ENCODE measurements at regions not wholly inside any gene's neighbourhood (a gene's known extent, or its start where the extent isn't known, plus 50 kb on each side); places are given as distances from the start of the nearest gene placed in this dataset.
"Not testable (repeated sequence)": the region's sequence is repeated elsewhere in the genome, so short reads cannot be mapped to it uniquely, and the experiment has no call there.

GRCh38 chr4:187685247-187685646 lies 310.3 kb upstream of the ZFP42 start:
- Mint-ChIP-seq H3K4me3 (no peak overlapping the region), H3K4me1 (no peaks in the 10 kb centered on the region), H3K36me3 (no peaks in the 10 kb centered on the region), H3K27me3 (no peaks in the 10 kb centered on the region), H3K9me3 (peaks cover 2% of the 10 kb centered on the region), H3K27ac (no peak overlapping the region)
- DNase-seq (ENCODE audit: low spot score in 2 of 2) (no peak), ATAC-seq (ENCODE audit: low read depth) (no peak)

- no peaks in the 10 kb centered on the region for H3K36me3 Mint-ChIP-seq
- no peaks in the 10 kb centered on the region for H3K27me3 Mint-ChIP-seq
- no peak for ATAC-seq (ENCODE audit: low read depth)
- peaks cover 2% of the 10 kb centered on the region for H3K9me3 Mint-ChIP-seq
- no peak overlapping the region for H3K27ac Mint-ChIP-seq
- no peak for DNase-seq (ENCODE audit: low spot score in 2 of 2)
- H3K4me1 Mint-ChIP-seq = no peaks in the 10 kb centered on the region
- H3K4me3 Mint-ChIP-seq = no peak overlapping the region
These were observed 307.9 kb upstream of the ZFP42 start for GRCh38 chr4:187687697-187688096.

- no peaks in the 10 kb centered on the region for H3K4me1 Mint-ChIP-seq
- DNase-seq (ENCODE audit: low spot score in 2 of 2) (no peak), ATAC-seq (ENCODE audit: low read depth) (no peak)
- H3K27ac Mint-ChIP-seq = no peak overlapping the region
- H3K36me3 Mint-ChIP-seq = no peaks in the 10 kb centered on the region
- peaks cover 2% of the 10 kb centered on the region for H3K9me3 Mint-ChIP-seq
- no peaks in the 10 kb centered on the region for H3K27me3 Mint-ChIP-seq
- H3K4me3 Mint-ChIP-seq = no peak overlapping the region
These were observed 302.9 kb upstream of the ZFP42 start for GRCh38 chr4:187692626-187693025.

GRCh38 chr4:187695531-187695930 lies 300.0 kb upstream of the ZFP42 start:
- not testable (repeated sequence) for DNase-seq (ENCODE audit: low spot score in 2 of 2); H3K4me3 Mint-ChIP-seq; H3K27ac Mint-ChIP-seq; H3K4me1 Mint-ChIP-seq; H3K9me3 Mint-ChIP-seq; H3K27me3 Mint-ChIP-seq; H3K36me3 Mint-ChIP-seq; ATAC-seq (ENCODE audit: low read depth)

GRCh38 chr4:187711586-187711985 lies 284.0 kb upstream of the ZFP42 start:
- H3K9me3 Mint-ChIP-seq = peaks cover 10% of the 10 kb centered on the region
- H3K4me3 Mint-ChIP-seq = no peak overlapping the region
- no peak overlapping the region for H3K27ac Mint-ChIP-seq
- H3K27me3 Mint-ChIP-seq = no peaks in the 10 kb centered on the region
- no peak for DNase-seq (ENCODE audit: low spot score in 2 of 2)
- ATAC-seq (ENCODE audit: low read depth) = no peak
- H3K36me3 Mint-ChIP-seq = no peaks in the 10 kb centered on the region
- no peaks in the 10 kb centered on the region for H3K4me1 Mint-ChIP-seq

- DNase-seq (ENCODE audit: low spot score in 2 of 2) (no peak), ATAC-seq (ENCODE audit: low read depth) (no peak)
- Mint-ChIP-seq H3K4me1 (no peaks in the 10 kb centered on the region), H3K36me3 (no peaks in the 10 kb centered on the region), H3K4me3 (no peak overlapping the region), H3K9me3 (peaks cover 5% of the 10 kb centered on the region), H3K27ac (no peak overlapping the region), H3K27me3 (no peaks in the 10 kb centered on the region)
These were observed 280.6 kb upstream of the ZFP42 start for GRCh38 chr4:187714957-187715356.

- Mint-ChIP-seq H3K27ac (no peak overlapping the region), H3K4me3 (no peak overlapping the region), H3K4me1 (no peaks in the 10 kb centered on the region), H3K36me3 (no peaks in the 10 kb centered on the region), H3K27me3 (no peaks in the 10 kb centered on the region), H3K9me3 (peaks cover 5% of the 10 kb centered on the region)
- DNase-seq (ENCODE audit: low spot score in 2 of 2) (no peak), ATAC-seq (ENCODE audit: low read depth) (no peak)
These were observed 280.1 kb upstream of the ZFP42 start for GRCh38 chr4:187715466-187715865.

- H3K4me3 Mint-ChIP-seq = no peak overlapping the region
- no peaks in the 10 kb centered on the region for H3K27me3 Mint-ChIP-seq
- peaks cover 1% of the 10 kb centered on the region for H3K9me3 Mint-ChIP-seq
- H3K36me3 Mint-ChIP-seq = no peaks in the 10 kb centered on the region
- ATAC-seq (ENCODE audit: low read depth) (no peak), DNase-seq (ENCODE audit: low spot score in 2 of 2) (no peak)
- H3K4me1 Mint-ChIP-seq = no peaks in the 10 kb centered on the region
- no peak overlapping the region for H3K27ac Mint-ChIP-seq
These were observed 271.1 kb upstream of the ZFP42 start for GRCh38 chr4:187724456-187724855.

- Mint-ChIP-seq H3K27ac (no peak overlapping the region), H3K9me3 (peaks cover 1% of the 10 kb centered on the region)
These were observed 269.1 kb upstream of the ZFP42 start for GRCh38 chr4:187726485-187726884.

GRCh38 chr4:187732524-187732923 lies 263.0 kb upstream of the ZFP42 start:
- Mint-ChIP-seq H3K4me3 (no peak overlapping the region), H3K9me3 (peaks cover 5% of the 10 kb centered on the region), H3K27ac (no peak overlapping the region), H3K4me1 (no peaks in the 10 kb centered on the region), H3K27me3 (no peaks in the 10 kb centered on the region), H3K36me3 (no peaks in the 10 kb centered on the region)
- no peak for DNase-seq (ENCODE audit: low spot score in 2 of 2)
- no peak for ATAC-seq (ENCODE audit: low read depth)

More at GRCh38 chr4:187726485-187726884, 269.1 kb upstream of the ZFP42 start:
- DNase-seq (ENCODE audit: low spot score in 2 of 2) (no peak), ATAC-seq (ENCODE audit: low read depth) (no peak)
- Mint-ChIP-seq H3K27me3 (no peaks in the 10 kb centered on the region), H3K4me3 (no peak overlapping the region), H3K36me3 (no peaks in the 10 kb centered on the region), H3K4me1 (no peaks in the 10 kb centered on the region)

GRCh38 chr4:187739771-187740170 lies 255.8 kb upstream of the ZFP42 start:
- H3K4me3 Mint-ChIP-seq = no peak overlapping the region
- no peaks in the 10 kb centered on the region for H3K4me1 Mint-ChIP-seq
- no peaks in the 10 kb centered on the region for H3K36me3 Mint-ChIP-seq
- no peaks in the 10 kb centered on the region for H3K27me3 Mint-ChIP-seq
- no peak for DNase-seq (ENCODE audit: low spot score in 2 of 2)
- H3K27ac Mint-ChIP-seq = no peak overlapping the region
- no peak for ATAC-seq (ENCODE audit: low read depth)
- H3K9me3 Mint-ChIP-seq = peaks cover 12% of the 10 kb centered on the region

- H3K27ac Mint-ChIP-seq = no peak overlapping the region
- H3K4me3 Mint-ChIP-seq = no peak overlapping the region
- DNase-seq (ENCODE audit: low spot score in 2 of 2) (no peak), ATAC-seq (ENCODE audit: low read depth) (no peak)
- H3K4me1 Mint-ChIP-seq = no peaks in the 10 kb centered on the region
- H3K27me3 Mint-ChIP-seq = no peaks in the 10 kb centered on the region
- no peaks in the 10 kb centered on the region for H3K36me3 Mint-ChIP-seq
- H3K9me3 Mint-ChIP-seq = peaks cover 4% of the 10 kb centered on the region
These were observed 250.7 kb upstream of the ZFP42 start for GRCh38 chr4:187744911-187745310.

GRCh38 chr4:187750652-187751051 lies 244.9 kb upstream of the ZFP42 start:
- H3K9me3 Mint-ChIP-seq; H3K27ac Mint-ChIP-seq; ATAC-seq (ENCODE audit: low read depth); H3K4me3 Mint-ChIP-seq; DNase-seq (ENCODE audit: low spot score in 2 of 2); H3K27me3 Mint-ChIP-seq; H3K36me3 Mint-ChIP-seq; H3K4me1 Mint-ChIP-seq: not testable (repeated sequence)

- ATAC-seq (ENCODE audit: low read depth) = no peak
- H3K4me1 Mint-ChIP-seq = no peaks in the 10 kb centered on the region
These were observed 228.4 kb upstream of the ZFP42 start for GRCh38 chr4:187767158-187767557.

GRCh38 chr4:187767687-187768086 lies 227.9 kb upstream of the ZFP42 start:
- no peak overlapping the region for H3K4me3 Mint-ChIP-seq
- peaks cover 1% of the 10 kb centered on the region for H3K9me3 Mint-ChIP-seq
- no peak overlapping the region for H3K27ac Mint-ChIP-seq
- no peaks in the 10 kb centered on the region for H3K36me3 Mint-ChIP-seq
- no peaks in the 10 kb centered on the region for H3K4me1 Mint-ChIP-seq
- H3K27me3 Mint-ChIP-seq = no peaks in the 10 kb centered on the region
- ATAC-seq (ENCODE audit: low read depth) (no peak), DNase-seq (ENCODE audit: low spot score in 2 of 2) (no peak)

More at GRCh38 chr4:187767158-187767557, 228.4 kb upstream of the ZFP42 start:
- no peak overlapping the region for H3K4me3 Mint-ChIP-seq
- DNase-seq (ENCODE audit: low spot score in 2 of 2) = no peak
- H3K36me3 Mint-ChIP-seq = no peaks in the 10 kb centered on the region
- no peak overlapping the region for H3K27ac Mint-ChIP-seq
- peaks cover 1% of the 10 kb centered on the region for H3K9me3 Mint-ChIP-seq
- no peaks in the 10 kb centered on the region for H3K27me3 Mint-ChIP-seq

All from memory B cell (primary cell).